A673 (cell line): ENCODE measurements at regions not wholly inside any gene's neighbourhood (a gene's known extent, or its start where the extent isn't known, plus 50 kb on each side); places are given as distances from the start of the nearest gene placed in this dataset.

Experiments used
- CTCF ChIP-seq: fragments of 300-800, 200-600 bp; sonication (generic); conservative IDR thresholded peaks from 2 replicates; pipeline ENCODE4 v1.5.1; 2017; ENCODE audit warnings: low read depth, mild to moderate bottlenecking, antibody characterized with exemption, low read length, moderate library complexity, mixed read lengths
- EZH2 ChIP-seq: fragments of 200-600 bp; sonication (generic); IDR thresholded peaks from 2 replicates; pipeline ENCODE4 v1.6.1; 2017; ENCODE audit warnings: borderline replicate concordance, low read depth, mild to moderate bottlenecking, mixed read lengths, antibody characterized with exemption, low read length; ENCODE audit not compliant: poor library complexity, severe bottlenecking

- no peak for TF ChIP-seq CTCF
- TF ChIP-seq EZH2 = no peak
Observed at GRCh38 chr12:19779395-19780056, 340.2 kb downstream of the AEBP2 start.
